ENCODE measurements at regions not wholly inside any gene's neighbourhood (a gene's known extent, or its start where the extent isn't known, plus 50 kb on each side); places are given as distances from the start of the nearest gene placed in this dataset.

- no peaks in the 10 kb centered on the region for H3K4me1 ChIP-seq (ENCODE audit: control insufficient read depth, insufficient read depth, low read length)
- TF ChIP-seq MYNN (tag by site-specific recombination; IDR thresholded peaks at IDR 0.05; ENCODE audit: borderline replicate concordance) (no peak), SCRT2 (tag by site-specific recombination; IDR thresholded peaks at IDR 0.05) (no peak), ZNF280C (tag by site-specific recombination; IDR thresholded peaks at IDR 0.05) (no peak), ZNF37A (tag by site-specific recombination; IDR thresholded peaks at IDR 0.05) (no peak), ZNF121 (tag by site-specific recombination; IDR thresholded peaks at IDR 0.05) (no peak), ZNF157 (tag by site-specific recombination; IDR thresholded peaks at IDR 0.05) (no peak), ZNF354C (tag by site-specific recombination; IDR thresholded peaks at IDR 0.05; ENCODE audit: borderline replicate concordance, low read depth) (no peak), ZNF518A (tag by site-specific recombination; conservative IDR thresholded peaks at IDR 0.05; ENCODE audit: low read depth) (no peak), ZNF416 (tag by site-specific recombination; IDR thresholded peaks at IDR 0.05) (no peak), ZNF221 (tag by site-specific recombination; IDR thresholded peaks at IDR 0.05; ENCODE audit: borderline replicate concordance) (no peak), ZFP37 (tag by site-specific recombination; IDR thresholded peaks at IDR 0.05) (no peak), PRDM6 (tag by site-specific recombination; IDR thresholded peaks at IDR 0.05) (no peak), ZNF311 (tag by site-specific recombination; IDR thresholded peaks at IDR 0.05; ENCODE audit: borderline replicate concordance) (no peak)
- H3K36me3 ChIP-seq (ENCODE audit: control insufficient read depth in 2 of 2, insufficient read depth in 1 of 2, low read length in 2 of 2): no peaks in the 10 kb centered on the region
- ChIA-PET CTCF (interaction anchor here (1.0 kb wide), 1 partner anchor 257 kb away, joined by 3 read pairs; no protein-coding TSS in a partner anchor), POLR2A (no interaction called here)
- H3K27ac ChIP-seq (ENCODE audit: extremely low read depth, low read depth, low read length): no peak overlapping the region
- no peak overlapping the region for H3K4me3 ChIP-seq (ENCODE audit: low read depth, low read length)
- no peaks in the 10 kb centered on the region for H3K9me3 ChIP-seq (ENCODE audit: control insufficient read depth, insufficient read depth, low read depth, low read length)
Observed at GRCh38 chr2:188726626-188727247, 247.4 kb upstream of the COL3A1 start.

- Histone ChIP-seq H3K9me3 (ENCODE audit: control insufficient read depth, insufficient read depth, low read depth, low read length) (no peaks in the 10 kb centered on the region), H3K4me1 (ENCODE audit: control insufficient read depth, insufficient read depth, low read length) (no peaks in the 10 kb centered on the region), H3K36me3 (ENCODE audit: control insufficient read depth in 2 of 2, insufficient read depth in 1 of 2, low read length in 2 of 2) (no peaks in the 10 kb centered on the region), H3K27ac (ENCODE audit: extremely low read depth, low read depth, low read length) (no peak overlapping the region), H3K4me3 (ENCODE audit: low read depth, low read length) (no peak overlapping the region)
- CTCF ChIA-PET: interaction anchor here (1.0 kb wide), 1 partner anchor 256 kb away, joined by 3 read pairs; no protein-coding TSS in a partner anchor
- POLR2A ChIA-PET: no interaction called here
- TF ChIP-seq REPIN1 (tag by site-specific recombination; IDR thresholded peaks at IDR 0.05; ENCODE audit: low read depth) (no peak), ZNF114 (tag by site-specific recombination; IDR thresholded peaks at IDR 0.05) (no peak), ZNF629 (tag by site-specific recombination; IDR thresholded peaks at IDR 0.05) (no peak), ZNF555 (tag by site-specific recombination; conservative IDR thresholded peaks at IDR 0.05) (no peak), ZNF19 (tag by site-specific recombination; IDR thresholded peaks at IDR 0.05; ENCODE audit: low read depth) (no peak), ZSCAN18 (tag by site-specific recombination; IDR thresholded peaks at IDR 0.05) (no peak), ZNF518A (tag by site-specific recombination; conservative IDR thresholded peaks at IDR 0.05; ENCODE audit: low read depth) (no peak), ZFP37 (tag by site-specific recombination; IDR thresholded peaks at IDR 0.05) (no peak)
Observed at GRCh38 chr2:188727846-188728245, 246.3 kb upstream of the COL3A1 start.
